B cell (primary cell): ENCODE measurements at regions not wholly inside any gene's neighbourhood (a gene's known extent, or its start where the extent isn't known, plus 50 kb on each side); places are given as distances from the start of the nearest gene placed in this dataset.

Experiments
- EZH2 ChIP-seq: IDR thresholded peaks from 2 replicates; pipeline ENCODE4 v1.6.1; 2012; ENCODE audit warnings: borderline replicate concordance, low read depth, mild to moderate bottlenecking, moderate library complexity, low read length; ENCODE audit not compliant: insufficient read depth, poor library complexity, severe bottlenecking
- TF ChIP-seq, protein P1 (sequence below): fragments of 200-600 bp; IDR thresholded peaks from one replicate; pipeline ENCODE4 v1.8.0; 2022; ENCODE audit warnings: antibody characterized with exemption, mild to moderate bottlenecking

DNA sequence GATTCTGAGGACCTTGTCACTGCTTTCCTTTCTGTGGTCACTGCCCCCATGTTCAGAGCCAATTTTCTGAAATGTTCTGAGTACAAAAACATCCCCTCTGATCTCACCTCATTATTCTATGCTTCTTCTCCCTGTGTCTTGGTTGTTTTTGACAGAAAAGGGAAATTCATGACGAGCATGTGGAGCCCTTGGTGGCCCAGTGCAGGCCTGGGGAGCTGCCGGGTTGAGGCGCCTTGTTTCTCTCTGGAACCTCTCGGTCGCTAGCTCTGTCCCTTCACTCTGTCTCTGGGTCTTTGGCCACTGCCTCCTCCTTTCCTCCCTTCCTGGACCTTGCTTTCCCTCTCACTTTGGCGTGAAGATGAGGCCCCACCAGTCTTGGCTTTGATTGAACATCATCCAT lies 63.0 kb upstream of the THY1 start:
- TF ChIP-seq, protein P1, sequence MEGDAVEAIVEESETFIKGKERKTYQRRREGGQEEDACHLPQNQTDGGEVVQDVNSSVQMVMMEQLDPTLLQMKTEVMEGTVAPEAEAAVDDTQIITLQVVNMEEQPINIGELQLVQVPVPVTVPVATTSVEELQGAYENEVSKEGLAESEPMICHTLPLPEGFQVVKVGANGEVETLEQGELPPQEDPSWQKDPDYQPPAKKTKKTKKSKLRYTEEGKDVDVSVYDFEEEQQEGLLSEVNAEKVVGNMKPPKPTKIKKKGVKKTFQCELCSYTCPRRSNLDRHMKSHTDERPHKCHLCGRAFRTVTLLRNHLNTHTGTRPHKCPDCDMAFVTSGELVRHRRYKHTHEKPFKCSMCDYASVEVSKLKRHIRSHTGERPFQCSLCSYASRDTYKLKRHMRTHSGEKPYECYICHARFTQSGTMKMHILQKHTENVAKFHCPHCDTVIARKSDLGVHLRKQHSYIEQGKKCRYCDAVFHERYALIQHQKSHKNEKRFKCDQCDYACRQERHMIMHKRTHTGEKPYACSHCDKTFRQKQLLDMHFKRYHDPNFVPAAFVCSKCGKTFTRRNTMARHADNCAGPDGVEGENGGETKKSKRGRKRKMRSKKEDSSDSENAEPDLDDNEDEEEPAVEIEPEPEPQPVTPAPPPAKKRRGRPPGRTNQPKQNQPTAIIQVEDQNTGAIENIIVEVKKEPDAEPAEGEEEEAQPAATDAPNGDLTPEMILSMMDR: no peak
- no peak for TF ChIP-seq EZH2
